ENCODE measurements at regions not wholly inside any gene's neighbourhood (a gene's known extent, or its start where the extent isn't known, plus 50 kb on each side); places are given as distances from the start of the nearest gene placed in this dataset.
"Not testable (repeated sequence)": the region's sequence is repeated elsewhere in the genome, so short reads cannot be mapped to it uniquely, and the experiment has no call there.

DNA sequence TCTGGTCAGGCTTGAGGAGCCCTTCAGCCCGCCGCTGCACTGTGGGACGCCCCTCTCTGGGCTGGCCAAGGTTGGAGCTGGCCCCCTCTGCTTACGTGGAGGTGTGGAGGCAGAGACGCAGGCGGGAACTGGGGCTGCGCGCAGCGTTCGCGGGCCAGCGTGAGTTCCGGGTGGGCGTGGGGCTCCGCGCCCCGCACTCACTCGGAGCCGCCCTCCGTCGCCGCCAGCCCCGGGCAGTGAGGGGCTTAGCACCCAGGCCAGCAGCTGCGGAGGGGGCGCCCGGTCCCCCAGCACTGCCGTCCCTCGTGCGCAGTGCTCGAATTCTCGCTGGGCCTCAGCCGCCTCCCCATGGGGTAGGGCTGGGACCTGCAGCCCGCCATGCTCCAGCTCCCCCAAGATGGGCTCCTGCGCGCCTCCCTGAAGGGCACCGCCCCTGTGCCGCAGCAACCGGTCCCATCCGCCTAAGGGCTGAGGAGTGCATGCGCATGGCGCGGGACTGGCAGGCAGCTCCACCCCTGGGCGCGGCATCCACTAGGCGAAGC, 695.9 kb downstream of the EPHA7 start:
- DNase-seq (ENCODE audit: low read depth) = no peak

GRCh38 chr6:92719773-92720172, 699.6 kb downstream of the EPHA7 start:
- DNase-seq (ENCODE audit: low read depth) = no peak

DNA sequence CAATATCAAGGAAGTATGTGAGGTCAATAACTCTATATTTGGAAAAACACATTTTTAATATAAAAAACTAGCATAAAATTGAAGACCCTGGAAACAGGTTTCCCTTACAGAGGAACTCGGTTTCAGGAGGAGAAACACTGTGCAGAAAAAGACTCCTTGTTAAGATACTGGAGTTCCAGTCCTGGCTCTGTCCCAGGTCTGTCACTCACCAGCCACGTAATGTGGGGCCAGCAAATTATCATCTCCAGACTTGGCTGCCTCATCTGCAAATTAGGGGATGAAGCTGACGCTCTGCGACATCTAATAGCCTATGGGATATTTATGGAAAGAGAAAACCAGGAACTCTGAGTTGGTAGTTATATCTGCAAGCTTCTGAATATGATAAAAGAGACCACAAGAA, 702.7 kb downstream of the EPHA7 start:
- no peak for DNase-seq (ENCODE audit: low read depth)

- DNase-seq (ENCODE audit: low read depth) = no peak
Observed at GRCh38 chr6:92715991-92716390, 703.4 kb downstream of the EPHA7 start.

- DNase-seq (ENCODE audit: low read depth) = no peak
Observed at GRCh38 chr6:92714346-92714745, 705.0 kb downstream of the EPHA7 start.

GRCh38 chr6:92710048-92710447, 709.3 kb downstream of the EPHA7 start:
- DNase-seq (ENCODE audit: low read depth) = no peak

DNA sequence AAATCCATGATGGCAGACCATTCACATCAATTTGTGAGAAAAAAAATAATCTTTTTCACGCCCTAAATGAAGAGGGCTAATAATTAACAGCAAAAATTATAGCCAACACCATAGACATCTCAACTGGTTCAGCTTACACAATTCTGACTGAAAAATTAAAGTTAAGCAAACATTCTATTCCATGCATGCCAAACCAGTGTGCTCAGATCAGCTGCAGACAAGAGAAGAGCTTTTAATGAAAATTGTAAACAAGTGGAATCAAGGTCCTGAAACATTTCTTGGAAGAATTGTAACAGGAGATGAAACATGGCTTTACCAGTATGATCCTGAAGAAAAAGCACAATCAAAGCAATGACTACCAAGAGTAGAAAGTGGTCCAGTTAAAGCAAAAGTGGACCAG, 710.4 kb downstream of the EPHA7 start:
- no peak for DNase-seq (ENCODE audit: low read depth)

GRCh38 chr6:92708270-92708669, 711.1 kb downstream of the EPHA7 start:
- DNase-seq (ENCODE audit: low read depth) = no peak

GRCh38 chr6:92706976-92707375, 712.4 kb downstream of the EPHA7 start:
- DNase-seq (ENCODE audit: low read depth) = no peak

GRCh38 chr6:92701425-92702096, 717.8 kb downstream of the EPHA7 start:
- DNase-seq (ENCODE audit: low read depth) = no peak

- DNase-seq (ENCODE audit: low read depth) = no peak
Observed at GRCh38 chr6:92700411-92700810, 718.9 kb downstream of the EPHA7 start.

GRCh38 chr6:92690997-92691599, 728.3 kb downstream of the EPHA7 start:
- DNase-seq (ENCODE audit: low read depth) = no peak

GRCh38 chr6:92688342-92688741, 731.0 kb downstream of the EPHA7 start:
- no peak for DNase-seq (ENCODE audit: low read depth)

DNA sequence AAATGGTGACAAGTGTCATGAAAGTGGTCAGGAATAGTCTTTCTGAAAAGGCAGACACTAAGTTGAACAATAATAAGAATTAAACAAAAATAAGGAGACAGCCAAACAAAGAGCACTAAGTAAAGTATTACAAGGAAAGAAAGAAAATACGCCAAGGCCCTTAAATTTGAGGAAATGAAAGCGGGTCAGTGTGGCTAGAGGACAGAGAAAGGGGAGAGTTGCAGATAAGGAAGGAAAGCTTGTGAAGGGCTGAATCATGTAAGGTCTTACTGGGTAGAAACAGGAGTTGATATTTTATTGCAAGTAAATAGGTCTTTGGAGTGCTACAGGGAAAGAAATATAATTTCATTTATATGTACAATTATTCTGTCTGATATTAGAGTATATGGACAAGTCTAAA, 732.1 kb downstream of the EPHA7 start:
- no peak for DNase-seq (ENCODE audit: low read depth)

DNA sequence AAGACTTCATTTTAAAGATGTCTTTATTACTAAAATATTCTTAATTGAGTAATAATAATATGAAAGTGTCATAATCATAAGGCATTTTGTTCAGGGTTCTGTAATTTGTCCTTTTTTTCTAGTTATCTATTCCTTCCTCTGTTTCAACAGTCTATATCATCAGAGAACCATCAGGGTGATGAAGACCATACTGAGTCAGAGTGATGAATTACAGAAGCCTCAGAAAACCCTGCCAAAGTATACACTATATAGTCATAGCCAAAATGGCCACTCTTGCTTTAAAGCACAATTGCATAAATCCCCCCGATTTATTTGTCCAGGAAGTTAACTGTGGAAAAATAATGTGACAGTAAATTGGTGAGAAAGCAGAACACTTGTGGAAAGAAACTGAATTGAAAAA, 735.0 kb downstream of the EPHA7 start:
- DNase-seq (ENCODE audit: low read depth) = no peak

DNA sequence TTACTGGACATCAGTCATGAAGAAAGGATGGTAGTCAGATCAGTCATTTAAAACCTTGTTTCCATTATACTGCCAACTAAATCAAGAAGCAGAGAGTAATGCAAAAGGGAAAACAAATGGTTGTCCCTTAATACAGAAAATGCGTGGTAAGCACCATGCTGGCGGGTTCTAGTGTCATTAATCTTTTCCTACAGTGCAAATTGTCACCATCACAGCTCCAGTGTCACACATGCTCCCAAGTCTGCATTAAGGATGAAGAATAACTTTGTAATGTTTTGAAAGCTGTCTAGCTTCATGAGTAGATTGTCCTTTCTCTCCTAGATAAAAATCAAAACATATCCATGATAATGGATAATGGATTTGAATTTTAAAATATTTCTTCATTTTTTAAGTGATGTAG, 735.6 kb downstream of the EPHA7 start:
- DNase-seq (ENCODE audit: low read depth) = no peak

DNA sequence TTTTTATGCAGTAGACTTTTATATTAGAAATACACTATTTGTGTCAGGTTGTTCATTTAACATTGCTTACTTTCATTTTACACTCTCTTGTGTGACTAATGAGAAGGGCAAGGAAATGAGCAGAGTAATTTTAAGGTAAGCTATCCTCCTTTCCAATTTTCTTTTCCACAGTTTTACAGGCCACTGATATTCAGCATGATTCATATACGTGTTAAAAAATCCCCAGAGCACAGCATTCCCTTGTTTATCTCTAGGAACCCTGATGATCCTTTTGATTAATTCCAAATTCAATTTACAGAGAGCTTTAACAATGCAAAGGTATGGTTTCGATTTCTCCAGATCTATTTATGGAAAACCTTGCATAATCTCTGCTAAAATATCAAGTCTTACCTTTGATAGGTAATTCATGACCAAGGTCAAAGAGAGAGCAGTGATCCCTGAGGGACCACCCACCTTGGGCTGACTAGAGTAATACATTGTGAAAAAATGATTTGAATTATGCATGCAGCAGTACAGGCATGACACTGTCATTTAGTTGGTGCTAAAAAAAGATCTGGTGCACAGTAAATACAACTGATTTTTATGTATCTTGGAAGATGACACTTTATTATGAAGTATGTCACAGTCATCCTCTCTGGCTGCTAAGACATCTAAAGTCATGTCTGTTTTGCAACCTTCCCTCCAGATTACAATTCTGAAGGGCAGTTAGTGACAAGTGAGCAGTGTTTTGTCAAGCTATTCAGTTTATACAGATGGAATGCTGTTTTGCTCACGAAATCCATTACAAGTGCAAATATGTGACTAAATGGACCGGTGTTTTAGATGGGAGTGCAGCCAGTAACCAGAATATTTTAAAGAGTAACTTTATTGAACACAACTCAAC, 736.6 kb downstream of the EPHA7 start:
- no peak for DNase-seq (ENCODE audit: low read depth)

- DNase-seq (ENCODE audit: low read depth) = no peak
Observed at GRCh38 chr6:92681401-92681800, 738.0 kb downstream of the EPHA7 start.

DNA sequence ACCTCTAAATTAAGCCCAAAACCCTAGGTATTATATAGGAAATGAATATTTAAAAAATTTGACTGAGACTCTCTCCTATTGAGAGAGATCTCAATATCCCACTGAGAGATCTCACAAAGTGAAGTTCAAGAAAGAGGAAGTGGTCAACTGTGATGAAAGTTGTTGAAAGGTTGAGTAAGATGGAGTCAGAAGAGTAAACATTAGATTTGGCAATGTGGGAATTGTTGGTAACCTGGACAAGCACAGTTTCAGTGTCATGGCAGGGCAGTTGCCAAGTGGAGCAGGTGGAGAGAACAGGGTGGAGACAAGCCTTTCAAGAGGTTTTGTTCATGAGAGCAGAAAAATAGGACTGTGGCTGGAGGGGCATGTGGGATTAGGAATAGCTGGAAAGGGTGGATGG, 747.9 kb downstream of the EPHA7 start:
- DNase-seq (ENCODE audit: low read depth) = not testable (repeated sequence)

GRCh38 chr6:92667843-92668242, 751.5 kb downstream of the EPHA7 start:
- no peak for DNase-seq (ENCODE audit: low read depth)

- DNase-seq (ENCODE audit: low read depth) = no peak
Observed at GRCh38 chr6:92648364-92649086, 770.8 kb downstream of the EPHA7 start.

GRCh38 chr6:92647630-92648029, 771.7 kb downstream of the EPHA7 start:
- no peak for DNase-seq (ENCODE audit: low read depth)
